ENCODE measurements at regions not wholly inside any gene's neighbourhood (a gene's known extent, or its start where the extent isn't known, plus 50 kb on each side); places are given as distances from the start of the nearest gene placed in this dataset.
"Not testable (repeated sequence)": the region's sequence is repeated elsewhere in the genome, so short reads cannot be mapped to it uniquely, and the experiment has no call there.

- in situ Hi-C loops (cut with MboI; ENCODE audit: low pct_unique_long_range_greater_than_20kb, low sequenced_read_pairs, unreplicated experiment); DNase-seq (ENCODE audit: low spot score): not testable (repeated sequence)
Measured at GRCh38 chr15:20325751-20326150, 215.8 kb downstream of the GOLGA6L6 start.

GRCh38 chr15:20317132-20317531, 224.5 kb downstream of the GOLGA6L6 start:
- DNase-seq (ENCODE audit: low spot score); in situ Hi-C loops (cut with MboI; ENCODE audit: low pct_unique_long_range_greater_than_20kb, low sequenced_read_pairs, unreplicated experiment): not testable (repeated sequence)

GRCh38 chr15:20311014-20311680, 230.5 kb downstream of the GOLGA6L6 start:
- in situ Hi-C loops (cut with MboI; ENCODE audit: low pct_unique_long_range_greater_than_20kb, low sequenced_read_pairs, unreplicated experiment); DNase-seq (ENCODE audit: low spot score): not testable (repeated sequence)

GRCh38 chr15:20310603-20311002, 231.0 kb downstream of the GOLGA6L6 start:
- no peak for DNase-seq (ENCODE audit: low spot score)
- no peak for TF ChIP-seq CTCF (IDR thresholded peaks at IDR 0.05; ENCODE audit: extremely low read depth, insufficient read depth, missing control alignments)
- in situ Hi-C loops (cut with MboI; ENCODE audit: low pct_unique_long_range_greater_than_20kb, low sequenced_read_pairs, unreplicated experiment), result no loop called here

GRCh38 chr15:20309966-20310365, 231.6 kb downstream of the GOLGA6L6 start:
- in situ Hi-C loops (cut with MboI; ENCODE audit: low pct_unique_long_range_greater_than_20kb, low sequenced_read_pairs, unreplicated experiment); DNase-seq (ENCODE audit: low spot score): not testable (repeated sequence)

GRCh38 chr15:20309395-20309794, 232.2 kb downstream of the GOLGA6L6 start:
- in situ Hi-C loops (cut with MboI; ENCODE audit: low pct_unique_long_range_greater_than_20kb, low sequenced_read_pairs, unreplicated experiment); DNase-seq (ENCODE audit: low spot score): not testable (repeated sequence)

- DNase-seq (ENCODE audit: low spot score); in situ Hi-C loops (cut with MboI; ENCODE audit: low pct_unique_long_range_greater_than_20kb, low sequenced_read_pairs, unreplicated experiment): not testable (repeated sequence)
Measured at GRCh38 chr15:20308027-20308690, 233.4 kb downstream of the GOLGA6L6 start.

- in situ Hi-C loops (cut with MboI; ENCODE audit: low pct_unique_long_range_greater_than_20kb, low sequenced_read_pairs, unreplicated experiment); DNase-seq (ENCODE audit: low spot score): not testable (repeated sequence)
Measured at GRCh38 chr15:20307137-20307536, 234.5 kb downstream of the GOLGA6L6 start.

GRCh38 chr15:20306497-20307106, 235.0 kb downstream of the GOLGA6L6 start:
- DNase-seq (ENCODE audit: low spot score); in situ Hi-C loops (cut with MboI; ENCODE audit: low pct_unique_long_range_greater_than_20kb, low sequenced_read_pairs, unreplicated experiment): not testable (repeated sequence)

- in situ Hi-C loops (cut with MboI; ENCODE audit: low pct_unique_long_range_greater_than_20kb, low sequenced_read_pairs, unreplicated experiment); DNase-seq (ENCODE audit: low spot score): not testable (repeated sequence)
Measured at GRCh38 chr15:20305912-20306311, 235.7 kb downstream of the GOLGA6L6 start.

- DNase-seq (ENCODE audit: low spot score); in situ Hi-C loops (cut with MboI; ENCODE audit: low pct_unique_long_range_greater_than_20kb, low sequenced_read_pairs, unreplicated experiment): not testable (repeated sequence)
Measured at GRCh38 chr15:20305015-20305465, 236.6 kb downstream of the GOLGA6L6 start.

- DNase-seq (ENCODE audit: low spot score); in situ Hi-C loops (cut with MboI; ENCODE audit: low pct_unique_long_range_greater_than_20kb, low sequenced_read_pairs, unreplicated experiment): not testable (repeated sequence)
Measured at GRCh38 chr15:20304282-20305014, 237.2 kb downstream of the GOLGA6L6 start.

GRCh38 chr15:20303248-20304171, 238.1 kb downstream of the GOLGA6L6 start:
- in situ Hi-C loops (cut with MboI; ENCODE audit: low pct_unique_long_range_greater_than_20kb, low sequenced_read_pairs, unreplicated experiment); DNase-seq (ENCODE audit: low spot score): not testable (repeated sequence)

- DNase-seq (ENCODE audit: low spot score); in situ Hi-C loops (cut with MboI; ENCODE audit: low pct_unique_long_range_greater_than_20kb, low sequenced_read_pairs, unreplicated experiment): not testable (repeated sequence)
Measured at GRCh38 chr15:20302141-20303069, 239.2 kb downstream of the GOLGA6L6 start.
